ENCODE measurements at regions not wholly inside any gene's neighbourhood (a gene's known extent, or its start where the extent isn't known, plus 50 kb on each side); places are given as distances from the start of the nearest gene placed in this dataset.

DNA sequence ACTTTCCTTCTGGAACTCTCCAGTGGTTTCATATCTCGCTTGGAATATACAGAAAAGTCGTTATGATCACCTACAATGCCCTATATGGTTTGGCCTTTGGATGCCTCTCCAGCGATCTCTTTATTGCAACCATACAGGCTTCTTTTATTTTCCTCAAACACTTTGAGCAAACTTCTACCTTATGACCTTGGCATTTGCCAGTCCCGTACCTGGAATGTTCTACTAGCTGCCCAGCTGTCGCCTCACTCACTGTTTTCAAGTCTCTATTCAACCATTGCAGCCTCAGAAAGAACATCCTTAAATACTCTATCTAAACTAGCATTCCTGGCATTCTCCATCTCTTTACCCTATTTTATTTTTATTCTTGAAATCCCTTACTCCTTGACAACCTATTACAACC, 50.4 kb upstream of the NEDD9 start:
- Mint-ChIP-seq H3K36me3 (ENCODE audit: insufficient read depth, unreplicated experiment) (no peaks in the 10 kb centered on the region), H3K4me3 (ENCODE audit: unreplicated experiment) (no peak overlapping the region), H3K9me3 (ENCODE audit: unreplicated experiment) (no peaks in the 10 kb centered on the region), H3K4me1 (ENCODE audit: insufficient read depth, unreplicated experiment) (no peaks in the 10 kb centered on the region), H3K27me3 (ENCODE audit: insufficient read depth, unreplicated experiment) (no peaks in the 10 kb centered on the region), H3K27ac (ENCODE audit: low read depth, unreplicated experiment) (no peak overlapping the region)
- CTCF ChIA-PET: no interaction called here
- TF ChIP-seq, protein P1, sequence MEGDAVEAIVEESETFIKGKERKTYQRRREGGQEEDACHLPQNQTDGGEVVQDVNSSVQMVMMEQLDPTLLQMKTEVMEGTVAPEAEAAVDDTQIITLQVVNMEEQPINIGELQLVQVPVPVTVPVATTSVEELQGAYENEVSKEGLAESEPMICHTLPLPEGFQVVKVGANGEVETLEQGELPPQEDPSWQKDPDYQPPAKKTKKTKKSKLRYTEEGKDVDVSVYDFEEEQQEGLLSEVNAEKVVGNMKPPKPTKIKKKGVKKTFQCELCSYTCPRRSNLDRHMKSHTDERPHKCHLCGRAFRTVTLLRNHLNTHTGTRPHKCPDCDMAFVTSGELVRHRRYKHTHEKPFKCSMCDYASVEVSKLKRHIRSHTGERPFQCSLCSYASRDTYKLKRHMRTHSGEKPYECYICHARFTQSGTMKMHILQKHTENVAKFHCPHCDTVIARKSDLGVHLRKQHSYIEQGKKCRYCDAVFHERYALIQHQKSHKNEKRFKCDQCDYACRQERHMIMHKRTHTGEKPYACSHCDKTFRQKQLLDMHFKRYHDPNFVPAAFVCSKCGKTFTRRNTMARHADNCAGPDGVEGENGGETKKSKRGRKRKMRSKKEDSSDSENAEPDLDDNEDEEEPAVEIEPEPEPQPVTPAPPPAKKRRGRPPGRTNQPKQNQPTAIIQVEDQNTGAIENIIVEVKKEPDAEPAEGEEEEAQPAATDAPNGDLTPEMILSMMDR (IDR thresholded peaks at IDR 0.05; ENCODE audit: unreplicated experiment): no peak
- no TSS peak for BruUV-seq (replicated peaks)
- intact Hi-C loops (cut with micrococcal nuclease): no loop called here
- DNase-seq (ENCODE audit: unreplicated experiment): no peak
- POLR2A ChIA-PET: no interaction called here
